Adrenal gland (tissue), 9 donors: ENCODE measurements at regions not wholly inside any gene's neighbourhood (a gene's known extent, or its start where the extent isn't known, plus 50 kb on each side); places are given as distances from the start of the nearest gene placed in this dataset.

ENCODE experiments used
- DNase-seq, 7 donors: peaks; one replicate each; pipeline ENCODE4 v3.0.0-alpha.2; 2019 to 2020
- H3K27ac ChIP-seq, 5 donors: fragments of 200-600 bp; sonication (generic) in 4 of 5; 1 replicate in 3 of 5; 2 replicates in 2 of 5; pipeline versions ENCODE4 v1.5.1 to v1.8.0; 2016 to 2020; ENCODE audit warnings: mild to moderate bottlenecking in 1 of 5
- H3K27me3 ChIP-seq: fragments of 200-600 bp; 2 replicates; pipeline ENCODE4 v1.8.0; 2021
- H3K36me3 ChIP-seq, 2 donors: fragments of 200-600 bp; replicated peaks in 1 of 2; 1 replicate in 1 of 2; 2 replicates in 1 of 2; pipeline versions ENCODE4 v1.5.1 to v1.8.0; 2018 to 2022
- H3K4me1 ChIP-seq, 2 donors: fragments of 200-600 bp; replicated peaks in 1 of 2; 1 replicate in 1 of 2; 2 replicates in 1 of 2; pipeline versions ENCODE4 v1.5.1 to v1.8.0; 2018 to 2021
- H3K4me3 ChIP-seq, 4 donors: fragments of 200-600 bp; sonication (generic) in 3 of 4; one replicate each; pipeline ENCODE4 v1.5.1; 2016 to 2018
- H3K9me3 ChIP-seq, 3 donors: fragments of 200-600 bp; sonication (generic) in 1 of 3; replicated peaks in 1 of 3; 1 replicate in 2 of 3; 2 replicates in 1 of 3; pipeline versions ENCODE4 v1.5.1 to v1.8.0; 2016 to 2021
- POLR2A ChIP-seq, 2 donors: fragments of 450-650 bp; IDR thresholded peaks; one replicate each; pipeline ENCODE4 v1.6.1; 2017; ENCODE audit warnings: antibody characterized with exemption in 2 of 2, mild to moderate bottlenecking in 2 of 2, moderate library complexity in 1 of 2
- WGBS, 4 donors: extraction: QIAGEN DNeasy Blood & Tissue Kit in 2 of 4; methylation state at CpG; one replicate each; pipeline versions ENCODE4 v1.1.5 to v1.1.7; 2013 to 2017; 5-methylcytosine and 5-hydroxymethylcytosine counted together
- intact Hi-C, 2 donors: fragments of 100-400 bp; cut with DNase I; formaldehyde crosslinking; loops; one replicate each; pipeline versions ENCODE4 v1.14.1 to v1.15.0; 2022 to 2023
- TF ChIP-seq, protein P1 (sequence below), 6 experiments: fragments of 450-650 bp in 4 of 6; fragments of 200-600 bp in 2 of 6; sonication (generic) in 1 of 6; IDR thresholded peaks; 1 replicate in 5 of 6; 2 replicates in 1 of 6; pipeline versions ENCODE4 v1.5.1 to v1.8.0; 2016 to 2021; ENCODE audit warnings: antibody characterized with exemption in 6 of 6, mild to moderate bottlenecking in 2 of 6, moderate library complexity in 1 of 6
- donor health status: healthy with polysubstance abuse.
- donor health status: Bipolar disorder and iron deficiency.
- donor health status: DM: yes; HTN: yes; CAD: no.
- donor health status: DM: no; HTN: no; CAD: no.
- donor health status: DM: no; HTN: no; CAD: no.

DNA sequence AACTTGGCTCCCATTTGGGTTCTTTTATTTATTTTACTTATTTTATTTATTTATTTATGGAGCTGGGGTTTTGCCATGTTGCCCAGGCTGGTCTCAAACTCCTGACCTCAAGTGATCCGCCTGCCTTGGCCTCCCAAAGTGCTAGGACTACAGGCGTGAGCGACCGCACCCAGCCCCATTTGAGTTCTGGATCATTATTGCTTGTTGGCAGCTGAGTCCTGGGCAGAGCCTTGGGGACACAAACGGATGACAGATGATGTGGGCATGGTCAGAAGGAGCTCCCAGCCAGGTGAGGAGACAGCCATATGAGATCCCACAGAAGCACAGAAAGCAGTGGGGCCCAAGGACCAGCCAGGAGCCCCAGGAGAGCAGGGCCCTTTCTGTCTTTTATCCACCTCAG is 254.0 kb downstream of the MATN1 start:
- WGBS, 4 donors = 69 to 88% (median 70%) methylated on average over 5 of the region's 5 CpGs
- H3K36me3 ChIP-seq = no peaks in the 10 kb centered on the region

DNA sequence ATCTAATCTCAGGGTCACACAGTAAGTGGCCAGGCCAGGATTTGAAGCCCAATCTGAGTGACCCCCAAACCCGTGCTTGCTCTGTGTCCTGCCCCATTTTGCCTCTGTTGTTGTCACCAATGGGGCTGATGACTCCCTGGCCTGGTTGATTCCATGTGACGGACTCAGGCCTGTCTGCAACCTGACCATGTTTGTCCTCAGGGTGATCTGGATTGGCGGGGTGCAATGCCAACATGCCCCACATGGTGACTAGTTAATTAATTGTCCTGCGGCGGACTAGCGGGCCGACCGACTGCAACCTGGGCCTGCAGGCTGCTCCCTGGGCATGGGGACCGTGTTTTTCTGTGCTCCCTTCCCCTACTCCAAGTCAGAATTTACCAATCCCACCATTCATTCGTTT is 256.3 kb downstream of the MATN1 start:
- intact Hi-C loops = no loop called here
- no peaks in the 10 kb centered on the region for H3K9me3 ChIP-seq
- H3K36me3 ChIP-seq = no peaks in the 10 kb centered on the region
- no peak overlapping the region for H3K4me3 ChIP-seq
- no peak overlapping the region for H3K27ac ChIP-seq
- WGBS, 4 donors = 85 to 92% (median 88%) methylated on average over 10 of the region's 10 CpGs
- no peaks in the 10 kb centered on the region for H3K4me1 ChIP-seq
- no peak for DNase-seq
- no peaks in the 10 kb centered on the region for H3K27me3 ChIP-seq
- TF ChIP-seq, protein P1, sequence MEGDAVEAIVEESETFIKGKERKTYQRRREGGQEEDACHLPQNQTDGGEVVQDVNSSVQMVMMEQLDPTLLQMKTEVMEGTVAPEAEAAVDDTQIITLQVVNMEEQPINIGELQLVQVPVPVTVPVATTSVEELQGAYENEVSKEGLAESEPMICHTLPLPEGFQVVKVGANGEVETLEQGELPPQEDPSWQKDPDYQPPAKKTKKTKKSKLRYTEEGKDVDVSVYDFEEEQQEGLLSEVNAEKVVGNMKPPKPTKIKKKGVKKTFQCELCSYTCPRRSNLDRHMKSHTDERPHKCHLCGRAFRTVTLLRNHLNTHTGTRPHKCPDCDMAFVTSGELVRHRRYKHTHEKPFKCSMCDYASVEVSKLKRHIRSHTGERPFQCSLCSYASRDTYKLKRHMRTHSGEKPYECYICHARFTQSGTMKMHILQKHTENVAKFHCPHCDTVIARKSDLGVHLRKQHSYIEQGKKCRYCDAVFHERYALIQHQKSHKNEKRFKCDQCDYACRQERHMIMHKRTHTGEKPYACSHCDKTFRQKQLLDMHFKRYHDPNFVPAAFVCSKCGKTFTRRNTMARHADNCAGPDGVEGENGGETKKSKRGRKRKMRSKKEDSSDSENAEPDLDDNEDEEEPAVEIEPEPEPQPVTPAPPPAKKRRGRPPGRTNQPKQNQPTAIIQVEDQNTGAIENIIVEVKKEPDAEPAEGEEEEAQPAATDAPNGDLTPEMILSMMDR (IDR thresholded peaks at IDR 0.05) = no peak
- no peak for TF ChIP-seq POLR2A (IDR thresholded peaks at IDR 0.05)

More for the DNA sequence above, 254.0 kb downstream of the MATN1 start:
- TF ChIP-seq, protein P1 (IDR thresholded peaks at IDR 0.05) = no peak
- TF ChIP-seq POLR2A (IDR thresholded peaks at IDR 0.05) = no peak
- DNase-seq = no peak
- Histone ChIP-seq H3K27ac (no peak overlapping the region), H3K9me3 (no peaks in the 10 kb centered on the region), H3K27me3 (no peaks in the 10 kb centered on the region), H3K4me1 (no peaks in the 10 kb centered on the region), H3K4me3 (no peak overlapping the region)
- intact Hi-C loops = no loop called here

DNA sequence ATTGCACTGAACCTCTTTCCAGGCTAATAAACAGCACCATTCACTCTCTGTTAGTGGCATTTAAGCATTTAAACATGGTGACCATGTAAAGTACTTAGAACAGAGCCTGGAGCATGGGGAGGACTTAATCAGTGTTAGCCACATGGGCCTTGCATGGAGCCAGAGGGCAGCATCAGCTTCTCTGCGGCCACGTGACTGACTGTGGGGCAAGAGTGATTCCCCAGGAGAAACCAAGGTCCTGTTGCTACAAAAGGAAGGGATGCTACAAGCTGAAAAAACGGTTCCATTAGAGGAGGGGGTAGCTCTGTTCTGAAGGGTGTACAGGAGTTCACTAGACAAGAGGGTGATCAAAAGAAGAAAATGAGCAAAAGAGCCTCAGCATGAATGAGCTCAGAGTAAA is 256.8 kb downstream of the MATN1 start:
- Histone ChIP-seq H3K36me3 (no peaks in the 10 kb centered on the region), H3K27ac (no peak overlapping the region), H3K9me3 (no peaks in the 10 kb centered on the region), H3K4me3 (no peak overlapping the region), H3K27me3 (no peaks in the 10 kb centered on the region), H3K4me1 (no peaks in the 10 kb centered on the region)
- 61 to 80% (median 73%) methylated on average over 3 of the region's 3 CpGs for WGBS, 4 donors
- TF ChIP-seq, protein P1 (IDR thresholded peaks at IDR 0.05) = no peak
- no peak for TF ChIP-seq POLR2A (IDR thresholded peaks at IDR 0.05)
- intact Hi-C loops = no loop called here
- no peak for DNase-seq

DNA sequence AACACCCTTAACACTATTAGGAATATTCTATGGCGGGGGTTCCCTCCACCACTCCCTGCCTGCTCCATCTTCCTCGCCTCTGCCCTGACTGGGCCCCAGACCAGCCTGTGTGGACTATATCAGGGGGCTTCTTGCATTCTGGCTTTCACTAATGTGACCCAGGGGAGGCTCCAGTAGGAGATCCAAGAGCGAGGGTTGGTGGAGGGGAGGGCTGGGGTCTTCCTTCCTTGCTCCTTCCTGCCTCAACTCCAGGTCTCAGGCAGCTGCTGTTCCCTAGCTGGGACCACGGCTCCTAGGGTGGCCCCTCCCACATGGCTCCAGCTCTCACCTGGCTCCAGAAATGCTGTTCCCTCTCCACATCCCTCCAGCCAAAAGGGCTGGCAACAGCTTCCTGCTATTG is 257.4 kb downstream of the MATN1 start:
- no peaks in the 10 kb centered on the region for H3K4me1 ChIP-seq
- H3K27me3 ChIP-seq = no peaks in the 10 kb centered on the region
- DNase-seq = no peak
- H3K36me3 ChIP-seq = no peaks in the 10 kb centered on the region
- no peaks in the 10 kb centered on the region for H3K9me3 ChIP-seq
- intact Hi-C loops = no loop called here
- H3K4me3 ChIP-seq = no peak overlapping the region
- TF ChIP-seq, protein P1 (IDR thresholded peaks at IDR 0.05) = no peak
- TF ChIP-seq POLR2A (IDR thresholded peaks at IDR 0.05) = no peak
- H3K27ac ChIP-seq = no peak overlapping the region
- WGBS, 4 donors = 55 to 63% (median 60%) methylated on average over 4 of the region's 4 CpGs
